H9 (cell line): ENCODE measurements at regions not wholly inside any gene's neighbourhood (a gene's known extent, or its start where the extent isn't known, plus 50 kb on each side); places are given as distances from the start of the nearest gene placed in this dataset.
"Not testable (repeated sequence)": the region's sequence is repeated elsewhere in the genome, so short reads cannot be mapped to it uniquely, and the experiment has no call there.

Experiments
- DNase-seq: peaks from one replicate; pipeline ENCODE4 v3.0.0-alpha.2; 2017
- H2AFZ ChIP-seq: one replicate; pipeline ENCODE4 v1.6.1; 2013; ENCODE audit warnings: mild to moderate bottlenecking, low read length, control low read depth, moderate library complexity
- H2AK5ac ChIP-seq: 2 replicates; pipeline ENCODE4 v1.6.1; 2013; ENCODE audit warnings: low read length, control low read depth, mixed read lengths; ENCODE audit not compliant: insufficient read length
- H2BK120ac ChIP-seq: one replicate; pipeline ENCODE4 v1.6.1; 2013; ENCODE audit warnings: low read depth, mild to moderate bottlenecking, low read length, control low read depth, inconsistent platforms; ENCODE audit not compliant: poor library complexity, severe bottlenecking
- H2BK12ac ChIP-seq: 2 replicates; pipeline ENCODE4 v1.6.1; 2013; ENCODE audit warnings: low read length, control low read depth, mixed read lengths, low read depth; ENCODE audit not compliant: insufficient read length
- H2BK15ac ChIP-seq: 2 replicates; pipeline ENCODE4 v1.6.1; 2013; ENCODE audit warnings: low read depth, low read length, control low read depth
- H2BK20ac ChIP-seq: one replicate; pipeline ENCODE4 v1.6.1; 2013; ENCODE audit warnings: low read depth, mild to moderate bottlenecking, low read length, control low read depth, inconsistent platforms; ENCODE audit not compliant: poor library complexity, severe bottlenecking
- H2BK5ac ChIP-seq: 2 replicates; pipeline ENCODE4 v1.6.1; 2013; ENCODE audit warnings: low read length, control low read depth, mixed read lengths; ENCODE audit not compliant: insufficient read length
- H3K14ac ChIP-seq: 2 replicates; pipeline ENCODE4 v1.6.1; 2013; ENCODE audit warnings: low read length, control low read depth; ENCODE audit not compliant: insufficient read depth
- H3K18ac ChIP-seq: 2 replicates; pipeline ENCODE4 v1.6.1; 2013; ENCODE audit warnings: low read depth, mild to moderate bottlenecking, mixed read lengths, low read length, control low read depth; ENCODE audit not compliant: insufficient read length
- H3K23ac ChIP-seq: 2 replicates; pipeline ENCODE4 v1.6.1; 2013; ENCODE audit warnings: low read length, control low read depth, mixed read lengths, low read depth; ENCODE audit not compliant: insufficient read length
- H3K23me2 ChIP-seq: 2 replicates; pipeline ENCODE4 v1.6.1; 2013; ENCODE audit warnings: low read depth, mild to moderate bottlenecking, mixed read lengths, low read length, control low read depth; ENCODE audit not compliant: insufficient read length, poor library complexity, severe bottlenecking
- H3K27ac ChIP-seq: 2 replicates; pipeline ENCODE4 v1.5.1; 2013; ENCODE audit warnings: low read length, control low read depth, mixed read lengths, low read depth; ENCODE audit not compliant: insufficient read length
- H3K27me3 ChIP-seq: 2 replicates; pipeline ENCODE4 v1.6.1; 2013; ENCODE audit warnings: low read length, control low read depth, inconsistent platforms; ENCODE audit not compliant: insufficient read depth
- H3K4ac ChIP-seq: 2 replicates; pipeline ENCODE4 v1.6.1; 2013; ENCODE audit warnings: low read depth, mild to moderate bottlenecking, control low read depth, inconsistent platforms, low read length, moderate library complexity
- H3K4me1 ChIP-seq: 2 replicates; pipeline ENCODE4 v1.6.1; 2013; ENCODE audit warnings: low read length, control low read depth, inconsistent platforms; ENCODE audit not compliant: insufficient read depth
- H3K4me2 ChIP-seq: 2 replicates; pipeline ENCODE4 v1.6.1; 2013; ENCODE audit warnings: low read length, control low read depth, mixed read lengths; ENCODE audit not compliant: insufficient read length, insufficient read depth
- H3K56ac ChIP-seq: 2 replicates; pipeline ENCODE4 v1.6.1; 2013; ENCODE audit warnings: low read depth, mild to moderate bottlenecking, mixed read lengths, low read length, control low read depth; ENCODE audit not compliant: insufficient read length
- H3K79me1 ChIP-seq: 2 replicates; pipeline ENCODE4 v1.6.1; 2013; ENCODE audit warnings: low read depth, mild to moderate bottlenecking, moderate library complexity, low read length, control low read depth, inconsistent platforms; ENCODE audit not compliant: insufficient read depth, poor library complexity, severe bottlenecking
- H3K79me2 ChIP-seq: 2 replicates; pipeline ENCODE4 v1.6.1; 2013; ENCODE audit warnings: low read length, control low read depth, inconsistent platforms; ENCODE audit not compliant: insufficient read depth
- H3K9ac ChIP-seq: 2 replicates; pipeline ENCODE4 v1.6.1; 2013; ENCODE audit warnings: low read length, control low read depth, mixed read lengths; ENCODE audit not compliant: insufficient read length; ENCODE audit errors: extremely low read depth
- H3K9me3 ChIP-seq: one replicate; pipeline ENCODE4 v1.6.1; 2013; ENCODE audit warnings: low read depth, low read length, inconsistent platforms; ENCODE audit not compliant: control insufficient read depth
- H3T11ph ChIP-seq: one replicate; pipeline ENCODE4 v1.6.1; 2013; ENCODE audit warnings: mild to moderate bottlenecking, low read length, control low read depth, inconsistent platforms
- H4K20me1 ChIP-seq: one replicate; pipeline ENCODE4 v1.6.1; 2013; ENCODE audit not compliant: control insufficient read depth, insufficient read length, insufficient read depth
- H4K5ac ChIP-seq: 2 replicates; pipeline ENCODE4 v1.6.1; 2013; ENCODE audit warnings: low read depth, mild to moderate bottlenecking, mixed read lengths, low read length, control low read depth; ENCODE audit not compliant: insufficient read length
- H4K8ac ChIP-seq: replicated peaks from 2 replicates; pipeline ENCODE4 v1.6.1; 2013; ENCODE audit warnings: low read length, control low read depth, mixed read lengths, low read depth; ENCODE audit not compliant: insufficient read length
- H4K91ac ChIP-seq: 2 replicates; pipeline ENCODE4 v1.6.1; 2013; ENCODE audit warnings: low read depth, mild to moderate bottlenecking, moderate library complexity, mixed read lengths, low read length, control low read depth; ENCODE audit not compliant: insufficient read length
- H3K27ac Mint-ChIP-seq, 3 experiments: 2 replicates in 2 of 3; 3 replicates in 1 of 3; pipeline ENCODE4 v1.8.0; 2020 to 2021; ENCODE audit warnings: mixed read lengths in 3 of 3, mild to moderate bottlenecking in 1 of 3, moderate library complexity in 1 of 3
- H3K27me3 Mint-ChIP-seq: 2 replicates; pipeline ENCODE4 v1.8.0; 2021; ENCODE audit warnings: low read depth, mild to moderate bottlenecking, moderate library complexity, mixed read lengths
- H3K36me3 Mint-ChIP-seq, 3 experiments: 2 replicates in 2 of 3; 3 replicates in 1 of 3; pipeline ENCODE4 v1.8.0; 2020 to 2021; ENCODE audit warnings: low read depth in 3 of 3, mixed read lengths in 3 of 3; ENCODE audit not compliant: insufficient read depth in 1 of 3
- H3K4me1 Mint-ChIP-seq, 2 experiments: 2 replicates each; pipeline ENCODE4 v1.8.0; 2020; ENCODE audit warnings: mixed read lengths in 2 of 2
- H3K4me3 Mint-ChIP-seq, 2 experiments: 2 replicates in 1 of 2; 3 replicates in 1 of 2; pipeline ENCODE4 v1.8.0; 2020 to 2021; ENCODE audit warnings: mild to moderate bottlenecking in 2 of 2, mixed read lengths in 2 of 2, moderate library complexity in 1 of 2
- H3K9me3 Mint-ChIP-seq, 2 experiments: 2 replicates in 1 of 2; 3 replicates in 1 of 2; pipeline ENCODE4 v1.8.0; 2020; ENCODE audit warnings: mild to moderate bottlenecking in 2 of 2, mixed read lengths in 2 of 2, moderate library complexity in 1 of 2
- CTCF ChIP-seq: fragments of 200-600 bp; sonication (generic); conservative IDR thresholded peaks from 3 replicates; pipeline ENCODE4 v1.8.0; 2021; ENCODE audit warnings: antibody characterized with exemption, mild to moderate bottlenecking
- WGBS: extraction: QIAGEN DNeasy Blood & Tissue Kit; methylation state at CpG from one replicate; pipeline ENCODE4 v1.1.7; 2013; ENCODE audit warnings: missing lambda C conversion rate, low lambda C conversion rate, mixed read lengths; ENCODE audit not compliant: insufficient read length; ENCODE audit errors: extremely low coverage; 5-methylcytosine and 5-hydroxymethylcytosine counted together

DNA sequence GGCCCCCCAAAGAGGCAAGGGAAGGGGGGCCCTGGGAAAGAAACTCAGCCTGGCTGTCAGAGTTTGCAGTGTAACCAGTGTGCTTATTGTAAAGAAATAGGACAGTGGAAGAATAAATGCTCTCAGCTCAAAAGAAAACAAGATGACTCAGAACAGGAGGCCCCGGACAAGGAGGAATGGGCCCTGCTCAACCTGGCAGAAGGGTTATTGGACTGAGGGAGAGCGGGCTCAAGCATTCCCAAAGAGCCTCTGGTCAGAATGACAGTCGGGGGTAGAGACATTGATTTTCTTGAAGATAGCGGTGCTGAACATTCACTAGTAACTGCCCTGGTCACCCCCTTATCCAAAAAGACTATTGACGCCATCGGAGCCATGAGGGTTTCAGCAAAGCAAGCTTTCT is 100.4 kb upstream of the OSBPL11 start:
- WGBS, result no CpG with 5 or more reads among the region's 6 CpGs
- Histone ChIP-seq H3K23me2 (no peaks in the 10 kb centered on the region), H3K4ac (no peak overlapping the region), H4K5ac (no peak overlapping the region), H3K27ac (no peak overlapping the region), H3K4me2 (no peak overlapping the region), H2AFZ (no peak overlapping the region), H3K18ac (no peak overlapping the region), H3K23ac (no peak overlapping the region), H2BK12ac (no peak overlapping the region), H3K79me2 (no peaks in the 10 kb centered on the region), H2BK20ac (no peak overlapping the region), H2BK5ac (no peak overlapping the region), H3K4me1 (no peaks in the 10 kb centered on the region), H3K14ac (no peak overlapping the region), H2AK5ac (no peak overlapping the region), H4K8ac (no peak overlapping the region), H4K20me1 (no peaks in the 10 kb centered on the region), H3T11ph (no peak overlapping the region), H3K9ac (no peak overlapping the region), H2BK15ac (no peak overlapping the region), H2BK120ac (no peak overlapping the region), H3K79me1 (no peaks in the 10 kb centered on the region), H3K56ac (no peak overlapping the region), H3K9me3 (no peaks in the 10 kb centered on the region), H4K91ac (no peak overlapping the region), H3K27me3 (no peaks in the 10 kb centered on the region)
- H3K4me1 Mint-ChIP-seq, result no peaks in the 10 kb centered on the region
- TF ChIP-seq CTCF, result no peak
- H3K27me3 Mint-ChIP-seq, result peaks cover 4% of the 10 kb centered on the region; the same call in 1 of the 2 replicates
- DNase-seq, result no peak
- no peaks in the 10 kb centered on the region for H3K9me3 Mint-ChIP-seq
- H3K27ac Mint-ChIP-seq, result no peak overlapping the region
- no peak overlapping the region for H3K4me3 Mint-ChIP-seq
- no peaks in the 10 kb centered on the region for H3K36me3 Mint-ChIP-seq

DNA sequence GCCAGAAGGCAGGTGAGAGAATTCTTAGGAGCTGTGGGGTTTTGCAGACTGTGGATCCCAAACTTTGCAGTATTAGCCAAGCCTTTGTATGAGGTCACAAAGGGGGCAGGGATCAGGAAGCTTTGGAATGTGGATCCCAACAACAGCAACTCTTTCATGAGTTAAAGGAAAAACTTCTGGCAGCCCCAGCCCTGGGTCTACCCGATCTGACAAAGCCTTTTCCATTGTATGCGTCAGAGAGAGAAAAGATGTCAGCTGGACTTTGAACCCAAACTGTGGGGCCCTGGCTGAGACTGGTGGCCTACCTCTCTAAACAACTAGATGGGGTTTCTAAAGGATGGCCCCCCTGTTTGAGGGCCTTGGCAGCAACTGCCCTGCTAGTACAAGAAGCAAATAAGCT is 101.8 kb upstream of the OSBPL11 start:
- H3K9me3 Mint-ChIP-seq, H3K14ac ChIP-seq, H3K4ac ChIP-seq, H3K4me2 ChIP-seq, H3K9me3 ChIP-seq, H2BK5ac ChIP-seq, H4K20me1 ChIP-seq, H4K91ac ChIP-seq, H3K56ac ChIP-seq, H3K4me3 Mint-ChIP-seq, H3K79me2 ChIP-seq, H4K5ac ChIP-seq, H3K27ac ChIP-seq, H3K23ac ChIP-seq, H3T11ph ChIP-seq, H2BK12ac ChIP-seq, H3K27me3 Mint-ChIP-seq, H3K27me3 ChIP-seq, DNase-seq, H3K36me3 Mint-ChIP-seq, H3K4me1 ChIP-seq, H3K9ac ChIP-seq, H3K79me1 ChIP-seq, H3K4me1 Mint-ChIP-seq, H2BK20ac ChIP-seq, H2AFZ ChIP-seq, H3K23me2 ChIP-seq, H4K8ac ChIP-seq, H2AK5ac ChIP-seq, H2BK120ac ChIP-seq, H3K27ac Mint-ChIP-seq, H3K18ac ChIP-seq, H2BK15ac ChIP-seq: not testable (repeated sequence)
- WGBS, result no CpG with 5 or more reads among the region's 2 CpGs
